GM23338 (cell line): ENCODE measurements at regions not wholly inside any gene's neighbourhood (a gene's known extent, or its start where the extent isn't known, plus 50 kb on each side); places are given as distances from the start of the nearest gene placed in this dataset.
A peak's percentile ranks its signal among the peaks of the same experiment; 100 is the strongest.

Source experiments
- ATAC-seq: fragments of 200-7000 bp; cut with Tn5 transposase; 3 replicates; pipeline ENCODE4 v1.9.1; 2020
- DNase-seq: peaks from one replicate; pipeline ENCODE4 v3.0.0-alpha.2; 2015; ENCODE audit warnings: low spot score
- H2AFZ ChIP-seq: fragments of 200-600 bp; sonication (generic); 2 replicates; pipeline ENCODE4 v1.8.0; 2016; ENCODE audit warnings: antibody characterized with exemption, mild to moderate bottlenecking, moderate library complexity
- H3F3A ChIP-seq: fragments of 200-600 bp; sonication (generic); replicated peaks from 2 replicates; pipeline ENCODE4 v1.8.0; 2017; ENCODE audit warnings: antibody characterized with exemption, mixed run types, low read depth
- H3K27ac ChIP-seq: fragments of 200-600 bp; sonication (generic); 2 replicates; pipeline ENCODE4 v1.6.1; 2016; ENCODE audit warnings: low read depth
- H3K27me3 ChIP-seq: fragments of 200-600 bp; sonication (generic); 2 replicates; pipeline ENCODE4 v1.8.0; 2016; ENCODE audit warnings: mild to moderate bottlenecking, mixed run types, moderate library complexity; ENCODE audit not compliant: insufficient read depth
- H3K36me3 ChIP-seq: fragments of 200-600 bp; sonication (generic); 2 replicates; pipeline ENCODE4 v1.8.0; 2016; ENCODE audit warnings: mild to moderate bottlenecking; ENCODE audit not compliant: insufficient read depth
- H3K4me1 ChIP-seq: fragments of 200-600 bp; sonication (generic); 2 replicates; pipeline ENCODE4 v1.8.0; 2016; ENCODE audit warnings: mild to moderate bottlenecking, moderate library complexity; ENCODE audit not compliant: insufficient read depth
- H3K4me2 ChIP-seq: fragments of 200-600 bp; sonication (generic); 2 replicates; pipeline ENCODE4 v1.7.1; 2017; ENCODE audit warnings: mixed run types
- H3K4me3 ChIP-seq: fragments of 200-600 bp; sonication (generic); 2 replicates; pipeline ENCODE4 v1.6.1; 2016; ENCODE audit warnings: mixed run types
- H3K79me2 ChIP-seq: fragments of 200-600 bp; sonication (generic); replicated peaks from 2 replicates; pipeline ENCODE4 v1.8.0; 2017; ENCODE audit warnings: mild to moderate bottlenecking; ENCODE audit not compliant: insufficient read depth
- H3K9me2 ChIP-seq: fragments of 200-600 bp; sonication (generic); 2 replicates; pipeline ENCODE4 v1.8.0; 2017; ENCODE audit not compliant: insufficient read depth
- H4K20me1 ChIP-seq: fragments of 200-600 bp; sonication (generic); replicated peaks from 2 replicates; pipeline ENCODE4 v1.8.0; 2017; ENCODE audit warnings: mild to moderate bottlenecking; ENCODE audit not compliant: insufficient read depth
- H3K27ac Mint-ChIP-seq: 2 replicates; pipeline ENCODE4 v1.8.0; 2020; ENCODE audit warnings: inconsistent platforms, mild to moderate bottlenecking, moderate library complexity, mixed read lengths
- H3K27me3 Mint-ChIP-seq: 3 replicates; pipeline ENCODE4 v1.8.0; 2022; ENCODE audit warnings: low read depth, mild to moderate bottlenecking, moderate library complexity, mixed read lengths, inconsistent platforms; ENCODE audit not compliant: insufficient read depth, poor library complexity
- H3K36me3 Mint-ChIP-seq: 3 replicates; pipeline ENCODE4 v1.8.0; 2021; ENCODE audit warnings: low read depth, mild to moderate bottlenecking, inconsistent platforms, moderate library complexity, mixed read lengths
- H3K4me1 Mint-ChIP-seq: 3 replicates; pipeline ENCODE4 v1.8.0; 2020; ENCODE audit warnings: mild to moderate bottlenecking, inconsistent platforms, mixed read lengths
- H3K4me3 Mint-ChIP-seq: 3 replicates; pipeline ENCODE4 v1.8.0; 2021; ENCODE audit warnings: moderate library complexity, mild to moderate bottlenecking, inconsistent platforms, mixed read lengths
- H3K9me3 Mint-ChIP-seq: 3 replicates; pipeline ENCODE4 v1.8.0; 2020; ENCODE audit warnings: moderate library complexity, mild to moderate bottlenecking, inconsistent platforms, mixed read lengths
- CREB1 ChIP-seq: fragments of 250-450 bp; sonication (Bioruptor Pico); IDR thresholded peaks from 2 replicates; pipeline ENCODE4 v1.5.0; 2020; ENCODE audit warnings: low read depth, mild to moderate bottlenecking, moderate library complexity
- EZH2 ChIP-seq: fragments of 200-600 bp; sonication (generic); IDR thresholded peaks from one replicate; pipeline ENCODE4 v1.8.0; 2017; ENCODE audit warnings: antibody characterized with exemption, mild to moderate bottlenecking, low read depth; ENCODE audit not compliant: unreplicated experiment
- EZH2phosphoT487 ChIP-seq: fragments of 200-600 bp; sonication (generic); IDR thresholded peaks from one replicate; pipeline ENCODE4 v1.8.1; 2018; ENCODE audit warnings: antibody characterized with exemption; ENCODE audit not compliant: unreplicated experiment
- JUNB ChIP-seq: IDR thresholded peaks from one replicate; pipeline ENCODE4 v1.6.1; 2016; ENCODE audit warnings: antibody characterized with exemption; ENCODE audit not compliant: unreplicated experiment
- NANOG ChIP-seq: IDR thresholded peaks from 2 replicates; pipeline ENCODE4 v1.6.1; 2016; ENCODE audit warnings: antibody characterized with exemption, borderline replicate concordance
- STAT1 ChIP-seq: IDR thresholded peaks from one replicate; pipeline ENCODE4 v1.6.1; 2016; ENCODE audit warnings: antibody characterized with exemption; ENCODE audit not compliant: unreplicated experiment
- ZNF114 ChIP-seq: fragments of 250-450 bp; sonication (Bioruptor Pico); IDR thresholded peaks from 2 replicates; pipeline ENCODE4 v1.5.0; 2020; ENCODE audit warnings: mild to moderate bottlenecking, moderate library complexity
- ZNF331 ChIP-seq: fragments of 250-450 bp; sonication (Bioruptor Pico); IDR thresholded peaks from 2 replicates; pipeline ENCODE4 v1.5.0; 2020; ENCODE audit warnings: low read depth, mild to moderate bottlenecking, moderate library complexity
- TF ChIP-seq, protein P1 (sequence below), 2 experiments: fragments of 200-600 bp in 1 of 2; sonication (generic) in 1 of 2; conservative IDR thresholded peaks; 2 replicates each; pipeline versions ENCODE4 v1.5.1 to v1.6.1; 2016 to 2017; ENCODE audit warnings: antibody characterized with exemption in 2 of 2, low read depth in 2 of 2, mild to moderate bottlenecking in 2 of 2, moderate library complexity in 1 of 2
- TF ChIP-seq, protein P2 (sequence below): IDR thresholded peaks from 2 replicates; pipeline ENCODE4 v1.6.1; 2016; ENCODE audit warnings: antibody characterized with exemption
- TF ChIP-seq, protein P3 (sequence below): IDR thresholded peaks from one replicate; pipeline ENCODE4 v1.6.1; 2018; ENCODE audit warnings: antibody characterized with exemption; ENCODE audit not compliant: unreplicated experiment
- TF ChIP-seq, protein P4 (sequence below): fragments of 250-450 bp; sonication (Bioruptor Pico); IDR thresholded peaks from 2 replicates; pipeline ENCODE4 v1.5.0; 2020; ENCODE audit warnings: mild to moderate bottlenecking, moderate library complexity

DNA sequence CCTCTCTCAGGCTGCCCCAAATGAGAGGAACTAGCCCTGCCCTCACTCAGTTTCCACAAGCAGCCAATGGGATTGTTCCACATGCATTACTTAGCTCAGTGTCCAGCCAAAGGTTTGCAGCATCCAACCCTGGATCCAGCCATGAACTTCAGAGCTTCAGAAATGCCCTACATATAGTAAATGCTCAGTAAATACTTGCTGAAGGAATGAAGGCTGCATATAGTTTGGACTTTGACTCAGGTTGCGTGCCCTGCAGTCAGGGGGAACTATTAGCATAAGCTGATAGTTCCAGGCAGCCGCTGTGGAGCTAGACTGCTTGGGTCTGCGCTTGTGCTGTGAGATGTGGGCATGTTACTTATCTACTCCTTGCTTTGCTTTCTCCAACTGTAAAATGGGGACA lies 64.8 kb downstream of the NENF start:
- peaks cover 3% of the 10 kb centered on the region; the same call in 1 of the 3 replicates for H3K9me3 Mint-ChIP-seq
- no peaks in the 10 kb centered on the region for H3K27me3 ChIP-seq
- H3K4me1 ChIP-seq, result no peaks in the 10 kb centered on the region
- ATAC-seq, result no peak
- no peak overlapping the region for H3K4me3 ChIP-seq
- peaks cover 2% of the 10 kb centered on the region for H3K27me3 Mint-ChIP-seq
- no peaks in the 10 kb centered on the region for H3K36me3 Mint-ChIP-seq
- TF ChIP-seq JUNB, result no peak
- TF ChIP-seq ZNF114, result no peak
- TF ChIP-seq, protein P1, sequence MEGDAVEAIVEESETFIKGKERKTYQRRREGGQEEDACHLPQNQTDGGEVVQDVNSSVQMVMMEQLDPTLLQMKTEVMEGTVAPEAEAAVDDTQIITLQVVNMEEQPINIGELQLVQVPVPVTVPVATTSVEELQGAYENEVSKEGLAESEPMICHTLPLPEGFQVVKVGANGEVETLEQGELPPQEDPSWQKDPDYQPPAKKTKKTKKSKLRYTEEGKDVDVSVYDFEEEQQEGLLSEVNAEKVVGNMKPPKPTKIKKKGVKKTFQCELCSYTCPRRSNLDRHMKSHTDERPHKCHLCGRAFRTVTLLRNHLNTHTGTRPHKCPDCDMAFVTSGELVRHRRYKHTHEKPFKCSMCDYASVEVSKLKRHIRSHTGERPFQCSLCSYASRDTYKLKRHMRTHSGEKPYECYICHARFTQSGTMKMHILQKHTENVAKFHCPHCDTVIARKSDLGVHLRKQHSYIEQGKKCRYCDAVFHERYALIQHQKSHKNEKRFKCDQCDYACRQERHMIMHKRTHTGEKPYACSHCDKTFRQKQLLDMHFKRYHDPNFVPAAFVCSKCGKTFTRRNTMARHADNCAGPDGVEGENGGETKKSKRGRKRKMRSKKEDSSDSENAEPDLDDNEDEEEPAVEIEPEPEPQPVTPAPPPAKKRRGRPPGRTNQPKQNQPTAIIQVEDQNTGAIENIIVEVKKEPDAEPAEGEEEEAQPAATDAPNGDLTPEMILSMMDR (conservative IDR thresholded peaks at IDR 0.05; ENCODE audit: low read depth in 2 of 2), result no peak
- no peak for TF ChIP-seq CREB1 (CRISPR knock-in tag)
- TF ChIP-seq EZH2, result no peak
- TF ChIP-seq, protein P2, sequence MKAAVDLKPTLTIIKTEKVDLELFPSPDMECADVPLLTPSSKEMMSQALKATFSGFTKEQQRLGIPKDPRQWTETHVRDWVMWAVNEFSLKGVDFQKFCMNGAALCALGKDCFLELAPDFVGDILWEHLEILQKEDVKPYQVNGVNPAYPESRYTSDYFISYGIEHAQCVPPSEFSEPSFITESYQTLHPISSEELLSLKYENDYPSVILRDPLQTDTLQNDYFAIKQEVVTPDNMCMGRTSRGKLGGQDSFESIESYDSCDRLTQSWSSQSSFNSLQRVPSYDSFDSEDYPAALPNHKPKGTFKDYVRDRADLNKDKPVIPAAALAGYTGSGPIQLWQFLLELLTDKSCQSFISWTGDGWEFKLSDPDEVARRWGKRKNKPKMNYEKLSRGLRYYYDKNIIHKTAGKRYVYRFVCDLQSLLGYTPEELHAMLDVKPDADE, result no peak
- TF ChIP-seq, protein P3, sequence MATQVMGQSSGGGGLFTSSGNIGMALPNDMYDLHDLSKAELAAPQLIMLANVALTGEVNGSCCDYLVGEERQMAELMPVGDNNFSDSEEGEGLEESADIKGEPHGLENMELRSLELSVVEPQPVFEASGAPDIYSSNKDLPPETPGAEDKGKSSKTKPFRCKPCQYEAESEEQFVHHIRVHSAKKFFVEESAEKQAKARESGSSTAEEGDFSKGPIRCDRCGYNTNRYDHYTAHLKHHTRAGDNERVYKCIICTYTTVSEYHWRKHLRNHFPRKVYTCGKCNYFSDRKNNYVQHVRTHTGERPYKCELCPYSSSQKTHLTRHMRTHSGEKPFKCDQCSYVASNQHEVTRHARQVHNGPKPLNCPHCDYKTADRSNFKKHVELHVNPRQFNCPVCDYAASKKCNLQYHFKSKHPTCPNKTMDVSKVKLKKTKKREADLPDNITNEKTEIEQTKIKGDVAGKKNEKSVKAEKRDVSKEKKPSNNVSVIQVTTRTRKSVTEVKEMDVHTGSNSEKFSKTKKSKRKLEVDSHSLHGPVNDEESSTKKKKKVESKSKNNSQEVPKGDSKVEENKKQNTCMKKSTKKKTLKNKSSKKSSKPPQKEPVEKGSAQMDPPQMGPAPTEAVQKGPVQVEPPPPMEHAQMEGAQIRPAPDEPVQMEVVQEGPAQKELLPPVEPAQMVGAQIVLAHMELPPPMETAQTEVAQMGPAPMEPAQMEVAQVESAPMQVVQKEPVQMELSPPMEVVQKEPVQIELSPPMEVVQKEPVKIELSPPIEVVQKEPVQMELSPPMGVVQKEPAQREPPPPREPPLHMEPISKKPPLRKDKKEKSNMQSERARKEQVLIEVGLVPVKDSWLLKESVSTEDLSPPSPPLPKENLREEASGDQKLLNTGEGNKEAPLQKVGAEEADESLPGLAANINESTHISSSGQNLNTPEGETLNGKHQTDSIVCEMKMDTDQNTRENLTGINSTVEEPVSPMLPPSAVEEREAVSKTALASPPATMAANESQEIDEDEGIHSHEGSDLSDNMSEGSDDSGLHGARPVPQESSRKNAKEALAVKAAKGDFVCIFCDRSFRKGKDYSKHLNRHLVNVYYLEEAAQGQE, result no peak
- no peak for TF ChIP-seq NANOG
- TF ChIP-seq EZH2phosphoT487, result no peak
- TF ChIP-seq, protein P4, sequence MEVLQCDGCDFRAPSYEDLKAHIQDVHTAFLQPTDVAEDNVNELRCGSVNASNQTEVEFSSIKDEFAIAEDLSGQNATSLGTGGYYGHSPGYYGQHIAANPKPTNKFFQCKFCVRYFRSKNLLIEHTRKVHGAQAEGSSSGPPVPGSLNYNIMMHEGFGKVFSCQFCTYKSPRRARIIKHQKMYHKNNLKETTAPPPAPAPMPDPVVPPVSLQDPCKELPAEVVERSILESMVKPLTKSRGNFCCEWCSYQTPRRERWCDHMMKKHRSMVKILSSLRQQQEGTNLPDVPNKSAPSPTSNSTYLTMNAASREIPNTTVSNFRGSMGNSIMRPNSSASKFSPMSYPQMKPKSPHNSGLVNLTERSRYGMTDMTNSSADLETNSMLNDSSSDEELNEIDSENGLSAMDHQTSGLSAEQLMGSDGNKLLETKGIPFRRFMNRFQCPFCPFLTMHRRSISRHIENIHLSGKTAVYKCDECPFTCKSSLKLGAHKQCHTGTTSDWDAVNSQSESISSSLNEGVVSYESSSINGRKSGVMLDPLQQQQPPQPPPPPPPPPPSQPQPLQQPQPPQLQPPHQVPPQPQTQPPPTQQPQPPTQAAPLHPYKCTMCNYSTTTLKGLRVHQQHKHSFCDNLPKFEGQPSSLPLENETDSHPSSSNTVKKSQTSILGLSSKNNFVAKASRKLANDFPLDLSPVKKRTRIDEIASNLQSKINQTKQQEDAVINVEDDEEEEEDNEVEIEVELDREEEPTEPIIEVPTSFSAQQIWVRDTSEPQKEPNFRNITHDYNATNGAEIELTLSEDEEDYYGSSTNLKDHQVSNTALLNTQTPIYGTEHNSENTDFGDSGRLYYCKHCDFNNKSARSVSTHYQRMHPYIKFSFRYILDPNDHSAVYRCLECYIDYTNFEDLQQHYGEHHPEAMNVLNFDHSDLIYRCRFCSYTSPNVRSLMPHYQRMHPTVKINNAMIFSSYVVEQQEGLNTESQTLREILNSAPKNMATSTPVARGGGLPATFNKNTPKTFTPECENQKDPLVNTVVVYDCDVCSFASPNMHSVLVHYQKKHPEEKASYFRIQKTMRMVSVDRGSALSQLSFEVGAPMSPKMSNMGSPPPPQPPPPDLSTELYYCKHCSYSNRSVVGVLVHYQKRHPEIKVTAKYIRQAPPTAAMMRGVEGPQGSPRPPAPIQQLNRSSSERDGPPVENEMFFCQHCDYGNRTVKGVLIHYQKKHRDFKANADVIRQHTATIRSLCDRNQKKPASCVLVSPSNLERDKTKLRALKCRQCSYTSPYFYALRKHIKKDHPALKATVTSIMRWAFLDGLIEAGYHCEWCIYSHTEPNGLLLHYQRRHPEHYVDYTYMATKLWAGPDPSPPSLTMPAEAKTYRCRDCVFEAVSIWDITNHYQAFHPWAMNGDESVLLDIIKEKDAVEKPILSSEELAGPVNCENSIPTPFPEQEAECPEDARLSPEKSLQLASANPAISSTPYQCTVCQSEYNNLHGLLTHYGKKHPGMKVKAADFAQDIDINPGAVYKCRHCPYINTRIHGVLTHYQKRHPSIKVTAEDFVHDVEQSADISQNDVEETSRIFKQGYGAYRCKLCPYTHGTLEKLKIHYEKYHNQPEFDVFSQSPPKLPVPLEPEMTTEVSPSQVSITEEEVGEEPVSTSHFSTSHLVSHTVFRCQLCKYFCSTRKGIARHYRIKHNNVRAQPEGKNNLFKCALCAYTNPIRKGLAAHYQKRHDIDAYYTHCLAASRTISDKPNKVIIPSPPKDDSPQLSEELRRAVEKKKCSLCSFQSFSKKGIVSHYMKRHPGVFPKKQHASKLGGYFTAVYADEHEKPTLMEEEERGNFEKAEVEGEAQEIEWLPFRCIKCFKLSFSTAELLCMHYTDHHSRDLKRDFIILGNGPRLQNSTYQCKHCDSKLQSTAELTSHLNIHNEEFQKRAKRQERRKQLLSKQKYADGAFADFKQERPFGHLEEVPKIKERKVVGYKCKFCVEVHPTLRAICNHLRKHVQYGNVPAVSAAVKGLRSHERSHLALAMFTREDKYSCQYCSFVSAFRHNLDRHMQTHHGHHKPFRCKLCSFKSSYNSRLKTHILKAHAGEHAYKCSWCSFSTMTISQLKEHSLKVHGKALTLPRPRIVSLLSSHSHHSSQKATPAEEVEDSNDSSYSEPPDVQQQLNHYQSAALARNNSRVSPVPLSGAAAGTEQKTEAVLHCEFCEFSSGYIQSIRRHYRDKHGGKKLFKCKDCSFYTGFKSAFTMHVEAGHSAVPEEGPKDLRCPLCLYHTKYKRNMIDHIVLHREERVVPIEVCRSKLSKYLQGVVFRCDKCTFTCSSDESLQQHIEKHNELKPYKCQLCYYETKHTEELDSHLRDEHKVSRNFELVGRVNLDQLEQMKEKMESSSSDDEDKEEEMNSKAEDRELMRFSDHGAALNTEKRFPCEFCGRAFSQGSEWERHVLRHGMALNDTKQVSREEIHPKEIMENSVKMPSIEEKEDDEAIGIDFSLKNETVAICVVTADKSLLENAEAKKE (CRISPR knock-in tag), result no peak
- TF ChIP-seq STAT1, result no peak
- TF ChIP-seq ZNF331 (CRISPR knock-in tag), result no peak
- H3K9me2 ChIP-seq, result peaks cover 3% of the 10 kb centered on the region; the same call in 1 of the 2 replicates
- peak overlapping the region; percentile 63; the same call in 1 of the 2 replicates for H2AFZ ChIP-seq
- H3K79me2 ChIP-seq, result no peaks in the 10 kb centered on the region
- DNase-seq, result no peak
- H4K20me1 ChIP-seq, result no peaks in the 10 kb centered on the region
- H3F3A ChIP-seq, result no peaks in the 10 kb centered on the region
- no peak overlapping the region for H3K27ac ChIP-seq
- H3K4me3 Mint-ChIP-seq, result no peak overlapping the region
- no peaks in the 10 kb centered on the region for H3K36me3 ChIP-seq
- H3K4me1 Mint-ChIP-seq, result peaks cover 3% of the 10 kb centered on the region; the same call in 1 of the 3 replicates
- H3K27ac Mint-ChIP-seq, result no peak overlapping the region
- H3K4me2 ChIP-seq, result no peak overlapping the region
